ENCODE measurements at regions not wholly inside any gene's neighbourhood (a gene's known extent, or its start where the extent isn't known, plus 50 kb on each side); places are given as distances from the start of the nearest gene placed in this dataset.

DNA sequence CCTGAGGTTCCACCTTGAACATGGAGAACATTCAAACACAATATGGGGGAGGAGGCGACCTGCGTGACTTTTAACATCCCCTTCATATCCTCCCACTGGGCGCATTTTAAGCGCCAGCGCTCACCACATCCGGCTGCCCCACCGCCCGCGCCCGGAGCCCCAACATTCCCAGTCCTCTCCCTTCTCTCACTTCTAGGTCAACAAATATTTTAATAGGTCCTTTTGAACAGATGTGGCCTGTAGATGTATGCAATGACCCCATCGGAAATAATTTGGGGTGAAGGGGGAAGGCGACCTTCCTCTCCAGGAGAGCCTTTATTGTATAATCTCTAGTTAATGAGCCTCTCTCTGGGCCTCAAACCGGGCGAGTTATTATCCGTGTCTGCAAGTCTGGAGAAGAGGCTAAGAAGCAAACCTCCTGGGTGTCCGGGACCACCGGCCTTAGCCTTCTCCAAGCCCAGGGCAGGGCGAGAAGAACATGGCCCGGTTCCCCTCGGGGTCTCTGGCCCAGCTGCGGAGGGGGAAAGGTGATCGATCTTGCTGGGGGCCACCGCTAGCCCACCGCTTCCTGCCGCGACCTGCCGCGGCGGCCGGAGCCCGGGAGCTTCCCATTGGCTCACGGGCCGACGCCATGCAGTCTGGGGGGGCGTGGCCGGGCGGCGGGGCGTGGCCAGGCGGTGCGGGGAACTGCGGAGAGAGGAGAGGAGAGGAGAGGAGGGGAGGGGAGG, 83.2 kb upstream of the HMGA2 start (continued):
- TF ChIP-seq, protein P1, sequence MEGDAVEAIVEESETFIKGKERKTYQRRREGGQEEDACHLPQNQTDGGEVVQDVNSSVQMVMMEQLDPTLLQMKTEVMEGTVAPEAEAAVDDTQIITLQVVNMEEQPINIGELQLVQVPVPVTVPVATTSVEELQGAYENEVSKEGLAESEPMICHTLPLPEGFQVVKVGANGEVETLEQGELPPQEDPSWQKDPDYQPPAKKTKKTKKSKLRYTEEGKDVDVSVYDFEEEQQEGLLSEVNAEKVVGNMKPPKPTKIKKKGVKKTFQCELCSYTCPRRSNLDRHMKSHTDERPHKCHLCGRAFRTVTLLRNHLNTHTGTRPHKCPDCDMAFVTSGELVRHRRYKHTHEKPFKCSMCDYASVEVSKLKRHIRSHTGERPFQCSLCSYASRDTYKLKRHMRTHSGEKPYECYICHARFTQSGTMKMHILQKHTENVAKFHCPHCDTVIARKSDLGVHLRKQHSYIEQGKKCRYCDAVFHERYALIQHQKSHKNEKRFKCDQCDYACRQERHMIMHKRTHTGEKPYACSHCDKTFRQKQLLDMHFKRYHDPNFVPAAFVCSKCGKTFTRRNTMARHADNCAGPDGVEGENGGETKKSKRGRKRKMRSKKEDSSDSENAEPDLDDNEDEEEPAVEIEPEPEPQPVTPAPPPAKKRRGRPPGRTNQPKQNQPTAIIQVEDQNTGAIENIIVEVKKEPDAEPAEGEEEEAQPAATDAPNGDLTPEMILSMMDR (IDR thresholded peaks at IDR 0.05 in 2 of 3, conservative IDR thresholded peaks at IDR 0.05 in 1 of 3; ENCODE audit: borderline replicate concordance in 1 of 3, insufficient read depth in 1 of 3, low read depth in 2 of 3, low read length in 2 of 3), result no peak

DNA sequence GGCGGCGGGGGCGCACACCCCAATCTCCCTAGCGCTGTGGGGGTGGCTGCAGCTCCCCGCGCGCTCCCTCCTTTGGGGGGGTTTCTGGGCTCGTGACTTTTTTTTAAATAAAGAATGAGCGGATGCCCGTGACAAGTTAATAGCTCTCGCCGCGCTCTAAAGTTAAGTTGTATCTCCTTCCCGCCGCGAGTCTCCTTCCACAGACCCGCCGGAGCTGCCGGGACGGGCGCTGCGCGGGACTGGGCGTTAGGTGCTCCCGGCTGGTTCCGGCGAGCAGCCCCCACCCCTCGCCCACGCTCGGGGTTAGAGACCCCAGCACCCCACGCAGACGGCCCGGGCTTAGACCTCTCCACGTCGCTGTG, 82.6 kb upstream of the HMGA2 start:
- no peaks in the 10 kb centered on the region for H3K9me2 ChIP-seq (ENCODE audit: insufficient read depth)
- intact Hi-C loops (cut with micrococcal nuclease), result no loop called here
- peaks cover 0 to 2% of the 10 kb centered on the region in 2 experiments; a peak in 2 of 4 replicates for H3K4me1 ChIP-seq (ENCODE audit: control insufficient read depth in 1 of 2, insufficient read depth in 2 of 2, low read length in 2 of 2)
- ChIA-PET RAD21 (ENCODE audit: low non-redundant PET in 1 of 2, low total read pairs in 2 of 2, uncharacterized antibody in 2 of 2, unreplicated experiment in 2 of 2) (interaction anchor here in 1 of 2 experiments (0.6 kb wide), 1 partner anchor 143 kb away, joined by 4 read pairs; no protein-coding TSS in a partner anchor), CTCF (no interaction called here), POLR2A (no interaction called here)
- no peaks in the 10 kb centered on the region for H4K20me1 ChIP-seq (ENCODE audit: insufficient read depth)
- H3K9me3 ChIP-seq (ENCODE audit: control insufficient read depth in 1 of 2, insufficient read depth in 1 of 2, low read depth in 1 of 2, low read length in 2 of 2), result no peaks in the 10 kb centered on the region
- no peaks in the 10 kb centered on the region for H3K36me3 ChIP-seq (ENCODE audit: control insufficient read depth in 1 of 2, insufficient read depth in 2 of 2, low read length in 2 of 2)
- BruUV-seq (replicated peaks), result no TSS peak
- no peak overlapping the region for H3K9ac ChIP-seq (ENCODE audit: low read length)
- no peak overlapping the region for H3K4me2 ChIP-seq (ENCODE audit: low read length)
- H3K4me3 ChIP-seq (replicated peaks in 1 of 2; ENCODE audit: low read depth in 1 of 2, low read length in 2 of 2), result no peak overlapping the region
- TF ChIP-seq SIN3A (IDR thresholded peaks at IDR 0.05; ENCODE audit: low read depth) (no peak), SP1 (IDR thresholded peaks at IDR 0.05; ENCODE audit: low read depth) (no peak)
- TF ChIP-seq, protein P2, sequence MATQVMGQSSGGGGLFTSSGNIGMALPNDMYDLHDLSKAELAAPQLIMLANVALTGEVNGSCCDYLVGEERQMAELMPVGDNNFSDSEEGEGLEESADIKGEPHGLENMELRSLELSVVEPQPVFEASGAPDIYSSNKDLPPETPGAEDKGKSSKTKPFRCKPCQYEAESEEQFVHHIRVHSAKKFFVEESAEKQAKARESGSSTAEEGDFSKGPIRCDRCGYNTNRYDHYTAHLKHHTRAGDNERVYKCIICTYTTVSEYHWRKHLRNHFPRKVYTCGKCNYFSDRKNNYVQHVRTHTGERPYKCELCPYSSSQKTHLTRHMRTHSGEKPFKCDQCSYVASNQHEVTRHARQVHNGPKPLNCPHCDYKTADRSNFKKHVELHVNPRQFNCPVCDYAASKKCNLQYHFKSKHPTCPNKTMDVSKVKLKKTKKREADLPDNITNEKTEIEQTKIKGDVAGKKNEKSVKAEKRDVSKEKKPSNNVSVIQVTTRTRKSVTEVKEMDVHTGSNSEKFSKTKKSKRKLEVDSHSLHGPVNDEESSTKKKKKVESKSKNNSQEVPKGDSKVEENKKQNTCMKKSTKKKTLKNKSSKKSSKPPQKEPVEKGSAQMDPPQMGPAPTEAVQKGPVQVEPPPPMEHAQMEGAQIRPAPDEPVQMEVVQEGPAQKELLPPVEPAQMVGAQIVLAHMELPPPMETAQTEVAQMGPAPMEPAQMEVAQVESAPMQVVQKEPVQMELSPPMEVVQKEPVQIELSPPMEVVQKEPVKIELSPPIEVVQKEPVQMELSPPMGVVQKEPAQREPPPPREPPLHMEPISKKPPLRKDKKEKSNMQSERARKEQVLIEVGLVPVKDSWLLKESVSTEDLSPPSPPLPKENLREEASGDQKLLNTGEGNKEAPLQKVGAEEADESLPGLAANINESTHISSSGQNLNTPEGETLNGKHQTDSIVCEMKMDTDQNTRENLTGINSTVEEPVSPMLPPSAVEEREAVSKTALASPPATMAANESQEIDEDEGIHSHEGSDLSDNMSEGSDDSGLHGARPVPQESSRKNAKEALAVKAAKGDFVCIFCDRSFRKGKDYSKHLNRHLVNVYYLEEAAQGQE (IDR thresholded peaks at IDR 0.05; ENCODE audit: low read depth), result no peak
- H3K27me3 ChIP-seq (ENCODE audit: insufficient read depth, low read length), result no peaks in the 10 kb centered on the region
- H2AFZ ChIP-seq (ENCODE audit: low read depth, low read length, poor library complexity, severe bottlenecking), result no peak overlapping the region
- ATAC-seq (no peak), DNase-seq (ENCODE audit: low read depth, low spot score) (no peak)
- H3K27ac ChIP-seq (ENCODE audit: low read depth, low read length), result no peak overlapping the region
- no peaks in the 10 kb centered on the region for H3K79me2 ChIP-seq (ENCODE audit: insufficient read depth, low read length)

All from HCT116 (cell line).